ENCODE measurements at regions not wholly inside any gene's neighbourhood (a gene's known extent, or its start where the extent isn't known, plus 50 kb on each side); places are given as distances from the start of the nearest gene placed in this dataset.

GRCh38 chr7:130872756-130873448 is 138.9 kb upstream of the KLF14 start:
- TF ChIP-seq, protein P1, sequence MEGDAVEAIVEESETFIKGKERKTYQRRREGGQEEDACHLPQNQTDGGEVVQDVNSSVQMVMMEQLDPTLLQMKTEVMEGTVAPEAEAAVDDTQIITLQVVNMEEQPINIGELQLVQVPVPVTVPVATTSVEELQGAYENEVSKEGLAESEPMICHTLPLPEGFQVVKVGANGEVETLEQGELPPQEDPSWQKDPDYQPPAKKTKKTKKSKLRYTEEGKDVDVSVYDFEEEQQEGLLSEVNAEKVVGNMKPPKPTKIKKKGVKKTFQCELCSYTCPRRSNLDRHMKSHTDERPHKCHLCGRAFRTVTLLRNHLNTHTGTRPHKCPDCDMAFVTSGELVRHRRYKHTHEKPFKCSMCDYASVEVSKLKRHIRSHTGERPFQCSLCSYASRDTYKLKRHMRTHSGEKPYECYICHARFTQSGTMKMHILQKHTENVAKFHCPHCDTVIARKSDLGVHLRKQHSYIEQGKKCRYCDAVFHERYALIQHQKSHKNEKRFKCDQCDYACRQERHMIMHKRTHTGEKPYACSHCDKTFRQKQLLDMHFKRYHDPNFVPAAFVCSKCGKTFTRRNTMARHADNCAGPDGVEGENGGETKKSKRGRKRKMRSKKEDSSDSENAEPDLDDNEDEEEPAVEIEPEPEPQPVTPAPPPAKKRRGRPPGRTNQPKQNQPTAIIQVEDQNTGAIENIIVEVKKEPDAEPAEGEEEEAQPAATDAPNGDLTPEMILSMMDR (IDR thresholded peaks at IDR 0.05) = no peak
- TF ChIP-seq POLR2A (IDR thresholded peaks at IDR 0.05; ENCODE audit: low read depth) (no peak), EP300 (IDR thresholded peaks at IDR 0.05) (no peak), POLR2AphosphoS5 (IDR thresholded peaks at IDR 0.05) (no peak)
- Histone ChIP-seq H3K4me1 (peaks cover 14 to 41% (median 27%) of the 10 kb centered on the region in 4 donors), H3K9me3 (no peaks in the 10 kb centered on the region), H3K27ac (replicated peaks in 1 of 4) (no peak overlapping the region), H3K36me3 (peaks cover 9 to 87% (median 62%) of the 10 kb centered on the region in 4 donors), H3K27me3 (no peaks in the 10 kb centered on the region), H3K4me3 (no peak overlapping the region)
- no peak for DNase-seq (ENCODE audit: extremely low spot score)
- intact Hi-C loops (cut with DNase I) = no loop called here
- 78% methylated on average over 8 of the region's 8 CpGs for WGBS

GRCh38 chr7:130874071-130874915 is 140.3 kb upstream of the KLF14 start:
- Histone ChIP-seq H3K27ac (replicated peaks in 1 of 4) (peak overlapping the region in 2 of 4 donors; percentile 36 to 38), H3K27me3 (no peaks in the 10 kb centered on the region), H3K9me3 (no peaks in the 10 kb centered on the region), H3K4me3 (no peak overlapping the region), H3K4me1 (peaks cover 21 to 52% (median 31%) of the 10 kb centered on the region in 4 donors), H3K36me3 (peaks cover 4 to 88% (median 66%) of the 10 kb centered on the region in 4 donors)
- no peak for DNase-seq (ENCODE audit: extremely low spot score)
- WGBS = 93% methylated on average over 6 of the region's 6 CpGs
- TF ChIP-seq POLR2A (IDR thresholded peaks at IDR 0.05; ENCODE audit: low read depth) (no peak), EP300 (IDR thresholded peaks at IDR 0.05) (no peak), POLR2AphosphoS5 (IDR thresholded peaks at IDR 0.05) (no peak)
- TF ChIP-seq, protein P1 (IDR thresholded peaks at IDR 0.05) = no peak
- intact Hi-C loops (cut with DNase I) = no loop called here

- WGBS = 38% methylated on average over 6 of the region's 6 CpGs
- no peaks in the 10 kb centered on the region for H3K9me3 ChIP-seq
- peak overlapping the region in 3 of 4 donors; percentile 32 to 38 (median 36) for H3K27ac ChIP-seq (replicated peaks in 1 of 4)
- TF ChIP-seq POLR2A (IDR thresholded peaks at IDR 0.05; ENCODE audit: low read depth) = no peak
- TF ChIP-seq, protein P1 (IDR thresholded peaks at IDR 0.05) = peak; percentile 81 to 92 (median 91)
- TF ChIP-seq POLR2AphosphoS5 (IDR thresholded peaks at IDR 0.05) = no peak
- no peak for DNase-seq (ENCODE audit: extremely low spot score)
- H3K4me3 ChIP-seq = no peak overlapping the region
- peaks cover 4 to 84% (median 61%) of the 10 kb centered on the region in 4 donors for H3K36me3 ChIP-seq
- H3K27me3 ChIP-seq = no peaks in the 10 kb centered on the region
- peaks cover 22 to 60% (median 35%) of the 10 kb centered on the region in 4 donors for H3K4me1 ChIP-seq
- intact Hi-C loops (cut with DNase I) = no loop called here
These were observed 141.3 kb upstream of the KLF14 start for GRCh38 chr7:130875265-130875741.

GRCh38 chr7:130875901-130876300 is 141.9 kb upstream of the KLF14 start:
- Histone ChIP-seq H3K27ac (replicated peaks in 1 of 4) (peak overlapping the region in 1 of 4 donors; percentile 34), H3K4me3 (no peak overlapping the region), H3K27me3 (no peaks in the 10 kb centered on the region), H3K36me3 (peaks cover 4 to 84% (median 56%) of the 10 kb centered on the region in 4 donors), H3K9me3 (no peaks in the 10 kb centered on the region), H3K4me1 (peaks cover 27 to 66% (median 40%) of the 10 kb centered on the region in 4 donors)
- intact Hi-C loops (cut with DNase I) = no loop called here
- WGBS = 80% methylated on average over 5 of the region's 5 CpGs
- no peak for DNase-seq (ENCODE audit: extremely low spot score)
- TF ChIP-seq POLR2AphosphoS5 (IDR thresholded peaks at IDR 0.05) (no peak), EP300 (IDR thresholded peaks at IDR 0.05) (no peak), POLR2A (IDR thresholded peaks at IDR 0.05; ENCODE audit: low read depth) (no peak)
- TF ChIP-seq, protein P1 (IDR thresholded peaks at IDR 0.05) = no peak

Measured in esophagus muscularis mucosa (tissue), 4 donors.